ENCODE measurements at regions not wholly inside any gene's neighbourhood (a gene's known extent, or its start where the extent isn't known, plus 50 kb on each side); places are given as distances from the start of the nearest gene placed in this dataset.

DNA sequence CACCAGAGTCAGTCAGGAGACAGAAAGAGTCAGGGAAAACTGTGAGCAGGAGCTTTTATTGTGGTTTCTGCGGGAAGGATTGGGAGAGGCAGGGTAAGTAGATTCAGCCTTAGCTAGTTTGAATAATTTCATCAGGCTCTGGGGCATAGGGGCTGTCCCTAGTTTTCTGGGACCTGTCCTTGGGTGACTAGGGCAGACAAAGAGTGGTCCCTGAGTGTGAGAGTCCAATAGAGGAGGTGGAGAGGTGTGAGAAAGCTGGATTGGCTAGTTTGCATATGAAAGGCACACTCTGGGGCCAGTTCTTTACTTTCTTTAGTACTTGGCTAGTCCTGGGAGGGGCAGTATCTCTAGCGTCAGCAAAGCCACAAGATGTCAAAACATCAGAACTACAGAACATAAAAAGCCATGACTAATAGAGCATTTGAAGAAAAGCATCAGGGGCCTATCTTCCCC lies 255.6 kb downstream of the HS3ST3A1 start:
- no peak overlapping the region for H3K27ac ChIP-seq
- TF ChIP-seq, protein P1, sequence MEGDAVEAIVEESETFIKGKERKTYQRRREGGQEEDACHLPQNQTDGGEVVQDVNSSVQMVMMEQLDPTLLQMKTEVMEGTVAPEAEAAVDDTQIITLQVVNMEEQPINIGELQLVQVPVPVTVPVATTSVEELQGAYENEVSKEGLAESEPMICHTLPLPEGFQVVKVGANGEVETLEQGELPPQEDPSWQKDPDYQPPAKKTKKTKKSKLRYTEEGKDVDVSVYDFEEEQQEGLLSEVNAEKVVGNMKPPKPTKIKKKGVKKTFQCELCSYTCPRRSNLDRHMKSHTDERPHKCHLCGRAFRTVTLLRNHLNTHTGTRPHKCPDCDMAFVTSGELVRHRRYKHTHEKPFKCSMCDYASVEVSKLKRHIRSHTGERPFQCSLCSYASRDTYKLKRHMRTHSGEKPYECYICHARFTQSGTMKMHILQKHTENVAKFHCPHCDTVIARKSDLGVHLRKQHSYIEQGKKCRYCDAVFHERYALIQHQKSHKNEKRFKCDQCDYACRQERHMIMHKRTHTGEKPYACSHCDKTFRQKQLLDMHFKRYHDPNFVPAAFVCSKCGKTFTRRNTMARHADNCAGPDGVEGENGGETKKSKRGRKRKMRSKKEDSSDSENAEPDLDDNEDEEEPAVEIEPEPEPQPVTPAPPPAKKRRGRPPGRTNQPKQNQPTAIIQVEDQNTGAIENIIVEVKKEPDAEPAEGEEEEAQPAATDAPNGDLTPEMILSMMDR (conservative IDR thresholded peaks at IDR 0.05), result no peak

DNA sequence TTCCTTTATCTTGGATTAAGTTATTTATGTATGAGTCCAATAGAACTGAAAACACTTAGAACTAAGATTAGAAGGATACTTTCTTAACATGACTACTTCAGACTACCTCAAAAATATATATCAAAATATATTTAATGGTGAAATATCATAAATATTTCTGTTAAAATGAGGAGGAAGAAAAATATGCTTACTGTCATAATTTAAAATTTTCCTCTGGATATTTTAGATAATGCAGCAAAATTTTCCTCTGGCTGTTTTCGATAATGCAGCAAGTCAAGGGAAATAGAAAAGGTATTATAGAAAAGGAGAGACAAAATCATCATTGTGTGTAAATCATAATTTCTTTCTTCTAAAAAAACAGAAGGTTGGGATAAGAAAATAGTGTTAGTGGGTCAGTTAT lies 263.3 kb downstream of the HS3ST3A1 start:
- H3K27ac ChIP-seq, result no peak overlapping the region
- TF ChIP-seq, protein P1 (conservative IDR thresholded peaks at IDR 0.05), result no peak

DNA sequence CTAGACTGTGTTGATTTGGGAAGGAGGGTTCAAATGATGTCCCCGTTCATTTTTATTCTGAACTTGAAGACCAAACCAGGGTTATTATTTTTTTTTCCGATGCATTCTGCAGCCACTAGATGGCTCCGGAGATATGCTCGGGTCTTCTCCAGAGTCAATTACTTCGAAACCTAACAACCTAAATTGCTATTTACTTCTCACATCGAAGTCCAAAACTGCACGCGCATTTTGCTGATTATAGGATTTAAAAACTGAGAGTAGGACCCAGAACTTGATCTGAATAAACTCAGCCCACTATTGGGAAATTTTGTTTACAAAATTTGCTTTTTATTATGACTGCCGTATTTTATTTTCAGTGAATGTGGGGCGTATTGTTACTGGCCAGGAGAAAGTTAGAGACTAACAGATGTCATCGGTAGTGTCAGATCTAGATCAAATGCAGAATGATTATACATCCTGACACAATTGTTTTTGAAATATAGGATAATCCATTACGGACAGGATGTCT lies 263.8 kb downstream of the HS3ST3A1 start:
- no peak overlapping the region for H3K27ac ChIP-seq
- TF ChIP-seq, protein P1 (conservative IDR thresholded peaks at IDR 0.05), result peak; percentile 88

DNA sequence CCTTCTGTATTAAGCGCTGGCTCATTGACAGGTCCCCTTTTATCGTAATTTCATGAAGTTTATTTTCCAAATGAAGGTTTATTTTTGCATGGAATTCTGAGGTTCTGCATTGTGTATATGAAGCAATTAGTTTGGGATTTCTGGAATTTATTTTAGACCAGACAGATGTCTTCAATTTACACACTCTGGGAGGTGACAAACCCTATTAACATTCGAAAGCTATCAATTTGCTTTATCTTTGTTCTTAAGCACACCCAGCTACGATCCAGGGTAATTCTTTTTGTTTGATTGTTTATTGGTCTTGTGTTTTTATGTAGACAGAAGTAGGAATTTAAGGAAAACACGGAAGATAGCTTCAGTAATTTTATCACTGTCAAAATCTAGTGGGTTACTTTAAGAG lies 264.6 kb downstream of the HS3ST3A1 start:
- H3K27ac ChIP-seq, result no peak overlapping the region
- TF ChIP-seq, protein P1 (conservative IDR thresholded peaks at IDR 0.05), result no peak

DNA sequence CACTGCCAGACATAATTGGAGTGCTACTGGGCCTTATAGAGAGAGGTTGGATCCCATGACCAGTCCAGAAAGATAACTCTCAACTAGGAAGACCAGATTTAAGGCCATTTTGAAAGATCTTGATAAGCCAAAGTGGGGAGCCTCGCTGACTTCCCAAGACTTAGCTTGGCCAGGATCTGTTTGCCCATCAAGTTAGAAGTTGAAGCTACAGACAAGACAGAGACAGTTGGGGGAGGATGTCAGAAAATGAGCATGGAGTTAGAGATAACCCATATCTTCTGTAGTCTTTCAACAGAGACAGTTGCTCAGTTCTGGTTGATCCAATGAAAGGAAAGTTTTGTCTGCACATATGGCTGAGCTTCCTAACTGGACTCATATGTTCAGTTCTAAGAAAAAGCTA lies 267.4 kb downstream of the HS3ST3A1 start:
- no peak overlapping the region for H3K27ac ChIP-seq
- TF ChIP-seq, protein P1 (conservative IDR thresholded peaks at IDR 0.05), result no peak

DNA sequence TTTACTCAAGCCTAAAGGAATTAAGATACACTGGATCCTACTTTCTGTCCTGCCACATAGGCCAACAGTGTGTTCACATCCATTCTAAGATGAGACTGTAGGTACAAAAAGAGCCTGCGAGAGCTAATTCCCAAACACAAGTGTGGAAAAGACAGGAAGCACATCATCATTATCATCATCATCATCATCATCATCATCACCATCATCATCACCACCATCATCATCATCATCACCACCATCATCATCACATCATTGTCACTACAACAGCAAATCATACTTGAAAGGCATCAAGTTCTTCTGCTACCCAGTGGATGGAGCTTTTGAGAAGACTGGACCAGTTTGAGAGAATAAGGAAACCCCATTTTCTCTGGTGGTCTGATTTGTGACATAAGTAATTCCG lies 268.1 kb downstream of the HS3ST3A1 start:
- no peak overlapping the region for H3K27ac ChIP-seq
- TF ChIP-seq, protein P1 (conservative IDR thresholded peaks at IDR 0.05), result no peak

DNA sequence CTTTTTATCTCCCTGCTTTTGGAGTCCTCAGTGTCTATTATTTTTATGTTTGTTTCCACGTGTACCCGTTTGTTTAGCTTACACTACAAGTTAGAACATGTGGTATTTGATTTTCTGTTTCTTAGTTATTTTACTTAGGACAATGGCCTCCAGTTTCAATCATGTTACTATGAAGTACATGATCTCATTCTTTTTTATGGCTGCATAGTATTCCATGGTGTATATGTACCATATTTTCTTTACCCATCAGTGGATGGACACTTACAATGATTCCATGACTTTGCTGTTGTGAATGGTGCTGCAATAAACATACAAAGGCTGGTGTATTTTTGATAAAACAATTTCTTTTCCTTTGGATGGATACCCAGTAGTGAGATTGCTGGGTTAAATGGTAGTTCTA lies 269.5 kb downstream of the HS3ST3A1 start:
- H3K27ac ChIP-seq, result no peak overlapping the region
- TF ChIP-seq, protein P1 (conservative IDR thresholded peaks at IDR 0.05), result no peak

All from VCaP (cell line).